ENCODE measurements at regions not wholly inside any gene's neighbourhood (a gene's known extent, or its start where the extent isn't known, plus 50 kb on each side); places are given as distances from the start of the nearest gene placed in this dataset.

DNA sequence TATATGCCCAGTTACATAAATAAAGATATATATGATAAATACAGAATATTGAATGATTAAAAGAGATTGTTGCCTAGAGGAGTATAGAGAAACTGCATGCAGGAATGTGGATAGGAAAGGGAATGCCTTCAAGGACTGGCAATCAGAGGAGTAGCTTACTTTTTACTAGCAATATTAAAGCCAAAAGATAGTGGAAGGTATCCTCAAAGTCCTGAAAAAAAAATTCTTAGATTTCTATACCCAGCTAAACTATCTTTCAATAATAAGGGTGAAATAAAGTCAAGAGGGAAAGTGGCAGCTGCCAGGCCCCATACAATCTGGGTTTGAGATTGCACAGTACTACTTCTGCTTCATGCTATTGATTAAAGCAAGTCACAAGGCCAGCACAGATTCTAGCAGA lies 733.2 kb downstream of the GATA3 start:
- H3K9me3 ChIP-seq, result peaks cover 18% of the 10 kb centered on the region
- no peak for TF ChIP-seq Cebpa-rat (IDR thresholded peaks at IDR 0.05)

DNA sequence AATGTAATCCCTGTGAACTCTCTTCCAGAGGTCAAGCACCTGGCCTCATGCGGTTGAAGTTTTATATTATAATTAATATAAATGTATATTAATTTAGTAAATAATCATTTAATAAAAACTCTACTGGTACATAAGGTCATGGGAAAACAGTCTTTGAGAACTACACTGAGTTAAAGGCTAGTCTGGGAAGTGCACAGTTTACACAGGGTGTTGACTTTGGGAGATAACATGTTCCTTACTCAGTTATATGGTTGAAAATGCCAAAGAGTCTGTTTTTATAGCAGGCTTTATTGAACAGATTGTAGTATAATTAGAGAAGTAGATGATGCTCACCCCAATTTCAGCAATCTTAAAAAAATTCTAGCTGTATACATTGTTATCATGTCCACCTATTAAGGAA lies 735.9 kb downstream of the GATA3 start:
- no peak overlapping the region for H3K9ac ChIP-seq
- H3K27ac ChIP-seq, result no peak overlapping the region
- no peaks in the 10 kb centered on the region for H4K20me1 ChIP-seq
- H3K27me3 ChIP-seq, result no peaks in the 10 kb centered on the region
- H3K4me1 ChIP-seq, result no peaks in the 10 kb centered on the region
- no peak overlapping the region for H3K4me2 ChIP-seq
- H3K36me3 ChIP-seq, result no peaks in the 10 kb centered on the region; the same call in 1 of the 2 replicates
- no peak for TF ChIP-seq Cebpa-rat (IDR thresholded peaks at IDR 0.05)
- H3K4me3 ChIP-seq, result no peak overlapping the region
- peaks cover 18% of the 10 kb centered on the region for H3K9me3 ChIP-seq

More for the DNA sequence above, 733.2 kb downstream of the GATA3 start:
- H3K4me1 ChIP-seq, result no peaks in the 10 kb centered on the region
- no peak overlapping the region for H3K27ac ChIP-seq
- H3K27me3 ChIP-seq, result no peaks in the 10 kb centered on the region
- no peak overlapping the region for H3K9ac ChIP-seq
- no peak overlapping the region for H3K4me3 ChIP-seq
- H3K36me3 ChIP-seq, result no peaks in the 10 kb centered on the region; the same call in 1 of the 2 replicates
- no peaks in the 10 kb centered on the region for H4K20me1 ChIP-seq
- H3K4me2 ChIP-seq, result no peak overlapping the region

DNA sequence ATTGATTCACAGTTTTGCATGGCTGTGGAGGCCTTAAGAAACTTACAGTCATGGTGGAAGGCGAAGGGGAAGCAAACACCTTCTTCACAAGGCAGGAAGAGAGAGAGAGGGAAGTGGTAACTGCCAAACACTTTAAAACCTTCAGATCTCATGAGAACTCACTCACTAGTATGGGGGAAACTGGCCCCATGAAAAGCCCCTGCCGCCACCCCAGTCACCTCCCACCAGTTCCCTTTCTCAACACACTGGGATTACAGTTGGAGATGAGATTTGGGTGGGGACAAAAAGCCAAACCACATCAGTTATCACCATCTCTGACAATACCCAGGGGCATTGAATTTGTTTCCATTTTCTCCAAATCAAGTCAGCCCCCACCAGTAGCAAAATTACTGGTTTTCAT lies 740.4 kb downstream of the GATA3 start:
- Histone ChIP-seq H3K27ac (no peak overlapping the region), H3K36me3 (no peaks in the 10 kb centered on the region), H3K9me3 (no peaks in the 10 kb centered on the region), H3K9ac (no peak overlapping the region), H4K20me1 (no peaks in the 10 kb centered on the region), H3K27me3 (no peaks in the 10 kb centered on the region), H3K4me2 (no peak overlapping the region), H3K4me1 (no peaks in the 10 kb centered on the region), H3K4me3 (no peak overlapping the region)
- no peak for TF ChIP-seq Cebpa-rat (IDR thresholded peaks at IDR 0.05)

DNA sequence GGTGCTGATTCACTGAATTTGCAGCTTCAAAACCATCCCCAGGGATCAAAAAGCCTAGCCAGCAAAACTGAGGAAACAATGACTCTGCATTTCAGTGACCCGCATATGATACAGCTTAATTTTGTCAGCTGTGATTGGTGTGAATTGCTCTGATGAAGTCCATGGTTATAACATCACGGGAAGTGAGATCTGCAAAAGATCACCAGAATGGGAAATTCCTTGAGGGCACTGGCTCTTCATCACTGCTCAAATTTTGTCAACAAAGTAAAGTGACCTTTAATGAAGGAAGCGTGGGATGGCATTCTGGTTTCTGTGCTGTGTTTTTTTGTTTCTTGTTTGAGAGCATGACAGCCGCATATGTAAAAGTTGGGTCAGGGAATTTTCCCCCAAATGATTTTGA lies 745.9 kb downstream of the GATA3 start:
- Histone ChIP-seq H3K27me3 (no peaks in the 10 kb centered on the region), H3K9ac (no peak overlapping the region), H3K4me1 (no peaks in the 10 kb centered on the region), H3K4me3 (no peak overlapping the region), H3K27ac (no peak overlapping the region), H3K9me3 (no peaks in the 10 kb centered on the region; the same call in 1 of the 2 replicates), H3K36me3 (no peaks in the 10 kb centered on the region), H4K20me1 (no peaks in the 10 kb centered on the region), H3K4me2 (no peak overlapping the region)
- no peak for TF ChIP-seq Cebpa-rat (IDR thresholded peaks at IDR 0.05)

- no peaks in the 10 kb centered on the region for H4K20me1 ChIP-seq
- no peaks in the 10 kb centered on the region for H3K27me3 ChIP-seq
- no peak overlapping the region for H3K27ac ChIP-seq
- H3K4me1 ChIP-seq, result no peaks in the 10 kb centered on the region
- H3K4me2 ChIP-seq, result no peak overlapping the region
- no peaks in the 10 kb centered on the region for H3K36me3 ChIP-seq
- H3K9me3 ChIP-seq, result peaks cover 6% of the 10 kb centered on the region; the same call in 1 of the 2 replicates
- no peak for TF ChIP-seq Cebpa-rat (IDR thresholded peaks at IDR 0.05)
- no peak overlapping the region for H3K4me3 ChIP-seq
- H3K9ac ChIP-seq, result no peak overlapping the region
These were observed 749.5 kb downstream of the GATA3 start for GRCh38 chr10:8803992-8804391.

- no peak overlapping the region for H3K4me2 ChIP-seq
- H3K27ac ChIP-seq, result no peak overlapping the region
- no peaks in the 10 kb centered on the region for H3K27me3 ChIP-seq
- no peak overlapping the region for H3K4me3 ChIP-seq
- no peaks in the 10 kb centered on the region for H4K20me1 ChIP-seq
- no peak for TF ChIP-seq Cebpa-rat (IDR thresholded peaks at IDR 0.05)
- peaks cover 6% of the 10 kb centered on the region; the same call in 1 of the 2 replicates for H3K9me3 ChIP-seq
- no peaks in the 10 kb centered on the region for H3K4me1 ChIP-seq
- no peak overlapping the region for H3K9ac ChIP-seq
- no peaks in the 10 kb centered on the region for H3K36me3 ChIP-seq
These were observed 756.2 kb downstream of the GATA3 start for GRCh38 chr10:8810677-8811076.

- Histone ChIP-seq H4K20me1 (no peaks in the 10 kb centered on the region), H3K27ac (no peak overlapping the region), H3K4me1 (no peaks in the 10 kb centered on the region), H3K4me2 (no peak overlapping the region), H3K27me3 (no peaks in the 10 kb centered on the region), H3K9me3 (peaks cover under 1% of the 10 kb centered on the region; the same call in 1 of the 2 replicates), H3K4me3 (no peak overlapping the region), H3K9ac (no peak overlapping the region), H3K36me3 (no peaks in the 10 kb centered on the region)
- no peak for TF ChIP-seq Cebpa-rat (IDR thresholded peaks at IDR 0.05)
These were observed 756.7 kb downstream of the GATA3 start for GRCh38 chr10:8811201-8811600.

GRCh38 chr10:8815969-8816368 lies 761.5 kb downstream of the GATA3 start:
- no peaks in the 10 kb centered on the region for H4K20me1 ChIP-seq
- H3K4me3 ChIP-seq, result no peak overlapping the region
- no peak for TF ChIP-seq Cebpa-rat (IDR thresholded peaks at IDR 0.05)
- no peaks in the 10 kb centered on the region for H3K27me3 ChIP-seq
- no peaks in the 10 kb centered on the region for H3K9me3 ChIP-seq
- no peaks in the 10 kb centered on the region for H3K4me1 ChIP-seq
- H3K27ac ChIP-seq, result no peak overlapping the region
- H3K9ac ChIP-seq, result no peak overlapping the region
- no peak overlapping the region for H3K4me2 ChIP-seq
- H3K36me3 ChIP-seq, result no peaks in the 10 kb centered on the region

DNA sequence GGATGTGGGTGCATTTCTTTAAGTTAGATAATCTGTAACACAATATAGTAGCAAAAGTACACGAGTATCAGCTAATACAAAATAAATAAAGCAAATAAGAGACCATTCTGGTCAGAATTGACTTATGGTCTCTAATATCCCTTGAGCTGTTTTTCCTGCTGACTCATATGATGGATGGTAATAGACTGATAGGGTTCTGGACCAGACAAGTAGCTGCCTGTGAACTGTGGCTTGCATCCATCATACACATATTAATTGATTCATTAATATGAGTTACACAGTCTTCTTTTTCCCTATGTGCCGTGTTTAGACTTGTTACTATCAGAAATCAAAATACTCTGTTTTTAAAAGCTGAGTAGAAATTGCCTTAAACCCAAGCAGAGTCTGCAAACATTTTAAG lies 762.8 kb downstream of the GATA3 start:
- Histone ChIP-seq H4K20me1 (no peaks in the 10 kb centered on the region), H3K27ac (no peak overlapping the region), H3K36me3 (no peaks in the 10 kb centered on the region), H3K4me3 (no peak overlapping the region), H3K9ac (no peak overlapping the region), H3K4me1 (no peaks in the 10 kb centered on the region), H3K4me2 (no peak overlapping the region), H3K9me3 (no peaks in the 10 kb centered on the region), H3K27me3 (no peaks in the 10 kb centered on the region)
- TF ChIP-seq Cebpa-rat (IDR thresholded peaks at IDR 0.05), result no peak

GRCh38 chr10:8825611-8826010 lies 771.1 kb downstream of the GATA3 start:
- Histone ChIP-seq H3K27ac (no peak overlapping the region), H3K4me1 (no peaks in the 10 kb centered on the region), H3K9ac (no peak overlapping the region), H3K36me3 (no peaks in the 10 kb centered on the region), H4K20me1 (no peaks in the 10 kb centered on the region), H3K9me3 (no peaks in the 10 kb centered on the region), H3K4me2 (no peak overlapping the region), H3K27me3 (no peaks in the 10 kb centered on the region), H3K4me3 (no peak overlapping the region)
- no peak for TF ChIP-seq Cebpa-rat (IDR thresholded peaks at IDR 0.05)

- no peaks in the 10 kb centered on the region for H3K27me3 ChIP-seq
- H3K4me3 ChIP-seq, result no peak overlapping the region
- H4K20me1 ChIP-seq, result no peaks in the 10 kb centered on the region
- H3K9me3 ChIP-seq, result no peaks in the 10 kb centered on the region
- H3K9ac ChIP-seq, result no peak overlapping the region
- H3K27ac ChIP-seq, result no peak overlapping the region
- no peaks in the 10 kb centered on the region for H3K36me3 ChIP-seq
- TF ChIP-seq Cebpa-rat (IDR thresholded peaks at IDR 0.05), result no peak
- H3K4me1 ChIP-seq, result no peaks in the 10 kb centered on the region
- H3K4me2 ChIP-seq, result no peak overlapping the region
These were observed 775.1 kb downstream of the GATA3 start for GRCh38 chr10:8829592-8829991.

Data from BLaER1 (cell line).